PC-3 (cell line): ENCODE measurements at regions not wholly inside any gene's neighbourhood (a gene's known extent, or its start where the extent isn't known, plus 50 kb on each side); places are given as distances from the start of the nearest gene placed in this dataset.

Source experiments
- ATAC-seq: fragments of 200-7000 bp; cut with Tn5 transposase; 2 replicates; pipeline ENCODE4 v1.9.1; 2020; ENCODE audit warnings: mild to moderate bottlenecking, moderate library complexity
- BruUV-seq: library from RNA; stranded (reverse); fragments of 400-500 nt; replicated peaks from 2 replicates; lab custom pipeline; 2021; lab: Mats Ljungman, UMichigan
- CTCF ChIA-PET: fragments of 300-600 bp; sonication (Branson Sonifier 250); formaldehyde crosslinking; loops from one replicate; lab custom pipeline; 2022; ENCODE audit warnings: antibody characterized with exemption; lab: Charles Lee
- POLR2A ChIA-PET: fragments of 300-600 bp; sonication (Branson Sonifier 250); formaldehyde crosslinking; loops from one replicate; lab custom pipeline; 2022; ENCODE audit warnings: antibody characterized with exemption; ENCODE audit not compliant: unreplicated experiment; lab: Charles Lee
- DNase-seq: peaks from one replicate; pipeline ENCODE4 v3.0.0-alpha.2; 2015
- H2AFZ ChIP-seq: fragments of 300-600 bp; sonication (generic); 2 replicates; pipeline ENCODE4 v1.6.0; 2016; ENCODE audit warnings: antibody characterized with exemption, low read length
- H3F3A ChIP-seq: fragments of 300-600 bp; sonication (generic); one replicate; pipeline ENCODE4 v1.6.0; 2017; ENCODE audit warnings: antibody characterized with exemption, low read length, control low read depth, mild to moderate bottlenecking; ENCODE audit not compliant: unreplicated experiment
- H3K27ac ChIP-seq: fragments of 300-600 bp; sonication (generic); 2 replicates; pipeline ENCODE4 v1.5.1; 2016; ENCODE audit warnings: mild to moderate bottlenecking, low read length
- H3K27me3 ChIP-seq: fragments of 300-600 bp; sonication (generic); 2 replicates; pipeline ENCODE4 v1.6.1; 2016; ENCODE audit warnings: low read length, mixed read lengths
- H3K36me3 ChIP-seq: fragments of 300-600 bp; sonication (generic); 2 replicates; pipeline ENCODE4 v1.6.1; 2016; ENCODE audit warnings: low read depth, mixed run types, low read length, mixed read lengths
- H3K4me1 ChIP-seq: fragments of 300-600 bp; sonication (generic); 2 replicates; pipeline ENCODE4 v1.5.1; 2016; ENCODE audit warnings: low read length; ENCODE audit not compliant: insufficient read depth
- H3K4me2 ChIP-seq: fragments of 300-600 bp; sonication (generic); 2 replicates; pipeline ENCODE4 v1.6.0; 2016; ENCODE audit warnings: low read length
- H3K4me3 ChIP-seq: fragments of 300-600 bp; sonication (generic); 2 replicates; pipeline ENCODE4 v1.5.1; 2016; ENCODE audit warnings: mild to moderate bottlenecking, low read length, mixed read lengths
- H3K79me2 ChIP-seq: fragments of 300-600 bp; sonication (generic); 2 replicates; pipeline ENCODE4 v1.6.1; 2017; ENCODE audit warnings: low read length, mixed read lengths
- H3K9ac ChIP-seq: fragments of 300-600 bp; sonication (generic); 2 replicates; pipeline ENCODE4 v1.6.0; 2016; ENCODE audit warnings: mild to moderate bottlenecking, low read length
- H3K9me2 ChIP-seq: fragments of 300-600 bp; sonication (generic); replicated peaks from 2 replicates; pipeline ENCODE4 v1.6.1; 2016; ENCODE audit warnings: mixed run types, low read length, mixed read lengths
- H3K9me3 ChIP-seq: fragments of 300-600 bp; sonication (generic); 2 replicates; pipeline ENCODE4 v1.6.1; 2016; ENCODE audit warnings: low read length, mixed read lengths
- H4K20me1 ChIP-seq: fragments of 300-600 bp; sonication (generic); 2 replicates; pipeline ENCODE4 v1.6.1; 2016; ENCODE audit warnings: low read length, mixed read lengths
- EZH2 ChIP-seq: fragments of 300-600 bp; sonication (generic); IDR thresholded peaks from one replicate; pipeline ENCODE4 v1.6.1; 2017; ENCODE audit warnings: antibody characterized with exemption, mild to moderate bottlenecking, low read length; ENCODE audit not compliant: unreplicated experiment
- EZH2phosphoT487 ChIP-seq: fragments of 300-600 bp; sonication (generic); IDR thresholded peaks from 2 replicates; pipeline ENCODE4 v1.6.1; 2018; ENCODE audit warnings: mild to moderate bottlenecking, antibody characterized with exemption, low read length, borderline replicate concordance
- intact Hi-C: fragments of 100-400 bp; cut with micrococcal nuclease; formaldehyde crosslinking; loops from 2 replicates; pipeline ENCODE4 v1.9.0; 2023
- TF ChIP-seq, protein P1 (sequence below): fragments of 300-600 bp; sonication (generic); conservative IDR thresholded peaks from 2 replicates; pipeline ENCODE4 v1.5.1; 2017; ENCODE audit warnings: antibody characterized with exemption, low read depth, mild to moderate bottlenecking, low read length

DNA sequence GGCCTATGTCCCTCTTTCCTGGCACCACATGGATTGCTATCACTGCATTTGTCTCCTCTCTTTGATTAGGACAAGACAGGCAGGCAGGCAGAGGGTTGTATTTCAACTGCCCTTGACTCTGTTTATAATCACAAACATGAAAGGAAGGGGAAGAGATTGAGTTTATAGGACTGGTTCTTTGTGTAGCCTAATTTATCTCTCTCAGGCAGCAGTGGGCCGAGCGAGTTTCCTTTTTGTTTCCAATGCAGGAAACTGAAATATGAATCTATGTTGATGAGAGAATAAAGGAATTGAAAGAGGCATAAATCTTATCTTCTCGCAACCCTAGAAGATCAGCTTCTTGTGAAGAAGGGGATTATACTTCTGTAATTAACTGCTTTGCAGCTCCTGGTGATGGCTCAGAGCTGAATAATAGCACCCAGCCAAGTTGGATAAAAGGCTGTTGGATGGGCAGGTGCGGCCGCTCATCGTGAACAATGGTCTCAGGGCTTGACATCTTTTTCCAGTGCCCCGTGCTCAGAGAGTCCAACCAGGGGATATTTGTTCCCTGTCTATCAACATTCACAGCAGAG, 80.6 kb upstream of the SYT13 start:
- CTCF ChIA-PET, result no interaction called here

DNA sequence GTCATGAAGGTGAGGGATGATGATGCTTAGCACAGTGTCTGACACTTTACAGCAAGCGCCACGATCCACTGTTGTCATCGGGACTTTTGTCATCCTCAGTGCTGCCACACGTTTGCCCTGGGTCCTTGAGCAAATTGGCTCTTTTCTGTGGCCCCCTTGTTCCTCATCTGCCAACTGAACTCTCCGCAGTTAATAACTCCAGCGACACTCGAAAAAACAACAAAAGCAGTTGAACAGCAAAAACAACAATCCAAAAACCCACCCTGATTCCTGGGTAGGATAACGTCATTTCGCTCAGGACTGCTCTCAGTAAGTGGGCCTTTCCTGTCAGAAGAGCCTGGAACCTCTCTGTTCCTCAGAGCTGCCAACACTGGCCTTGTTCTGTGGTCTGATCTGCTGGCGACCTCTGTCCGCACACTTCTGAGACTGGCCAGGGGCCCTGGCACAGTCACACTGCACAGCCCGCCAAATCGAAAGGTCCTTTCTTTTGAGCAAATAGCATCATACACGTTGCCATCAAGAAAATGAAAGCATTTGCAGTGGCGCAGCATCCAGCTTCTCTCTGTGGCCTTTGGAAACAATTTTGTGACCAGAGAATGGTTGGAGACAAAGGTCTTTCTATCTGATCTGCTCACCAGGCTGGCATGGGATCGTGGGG, 79.9 kb upstream of the SYT13 start:
- Histone ChIP-seq H3K4me3 (no peak overlapping the region), H3K79me2 (no peaks in the 10 kb centered on the region), H3K27me3 (peaks cover 85% of the 10 kb centered on the region), H3K4me1 (no peaks in the 10 kb centered on the region), H3K27ac (no peak overlapping the region), H4K20me1 (no peaks in the 10 kb centered on the region), H3F3A (no peaks in the 10 kb centered on the region), H3K9me2 (no peaks in the 10 kb centered on the region), H2AFZ (no peak overlapping the region), H3K4me2 (no peak overlapping the region), H3K9me3 (no peaks in the 10 kb centered on the region), H3K9ac (no peak overlapping the region), H3K36me3 (no peaks in the 10 kb centered on the region)
- ATAC-seq, result no peak
- DNase-seq, result no peak
- intact Hi-C loops, result no loop called here
- BruUV-seq, result no TSS peak
- TF ChIP-seq EZH2, result no peak
- TF ChIP-seq, protein P1, sequence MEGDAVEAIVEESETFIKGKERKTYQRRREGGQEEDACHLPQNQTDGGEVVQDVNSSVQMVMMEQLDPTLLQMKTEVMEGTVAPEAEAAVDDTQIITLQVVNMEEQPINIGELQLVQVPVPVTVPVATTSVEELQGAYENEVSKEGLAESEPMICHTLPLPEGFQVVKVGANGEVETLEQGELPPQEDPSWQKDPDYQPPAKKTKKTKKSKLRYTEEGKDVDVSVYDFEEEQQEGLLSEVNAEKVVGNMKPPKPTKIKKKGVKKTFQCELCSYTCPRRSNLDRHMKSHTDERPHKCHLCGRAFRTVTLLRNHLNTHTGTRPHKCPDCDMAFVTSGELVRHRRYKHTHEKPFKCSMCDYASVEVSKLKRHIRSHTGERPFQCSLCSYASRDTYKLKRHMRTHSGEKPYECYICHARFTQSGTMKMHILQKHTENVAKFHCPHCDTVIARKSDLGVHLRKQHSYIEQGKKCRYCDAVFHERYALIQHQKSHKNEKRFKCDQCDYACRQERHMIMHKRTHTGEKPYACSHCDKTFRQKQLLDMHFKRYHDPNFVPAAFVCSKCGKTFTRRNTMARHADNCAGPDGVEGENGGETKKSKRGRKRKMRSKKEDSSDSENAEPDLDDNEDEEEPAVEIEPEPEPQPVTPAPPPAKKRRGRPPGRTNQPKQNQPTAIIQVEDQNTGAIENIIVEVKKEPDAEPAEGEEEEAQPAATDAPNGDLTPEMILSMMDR, result no peak
- TF ChIP-seq EZH2phosphoT487, result no peak
- ChIA-PET CTCF (no interaction called here), POLR2A (no interaction called here)

More for the DNA sequence above, 80.6 kb upstream of the SYT13 start:
- Histone ChIP-seq H3K27ac (no peak overlapping the region), H3K9ac (no peak overlapping the region), H3K9me3 (no peaks in the 10 kb centered on the region), H3K4me3 (no peak overlapping the region), H3K27me3 (peaks cover 79% of the 10 kb centered on the region), H2AFZ (no peak overlapping the region), H3K36me3 (no peaks in the 10 kb centered on the region), H3K4me1 (no peaks in the 10 kb centered on the region), H3K9me2 (no peaks in the 10 kb centered on the region), H3F3A (no peaks in the 10 kb centered on the region), H4K20me1 (no peaks in the 10 kb centered on the region), H3K79me2 (no peaks in the 10 kb centered on the region), H3K4me2 (no peak overlapping the region)
- intact Hi-C loops, result no loop called here
- DNase-seq, result no peak
- BruUV-seq, result no TSS peak
- TF ChIP-seq EZH2phosphoT487 (no peak), EZH2 (no peak)
- TF ChIP-seq, protein P1, result no peak
- no peak for ATAC-seq
- POLR2A ChIA-PET, result no interaction called here

GRCh38 chr11:45362636-45363035, 76.5 kb upstream of the SYT13 start:
- no peak overlapping the region for H3K27ac ChIP-seq
- H3K9ac ChIP-seq, result no peak overlapping the region

More at GRCh38 chr11:45362636-45363035, 76.5 kb upstream of the SYT13 start:
- DNase-seq, result no peak
- Histone ChIP-seq H3F3A (no peaks in the 10 kb centered on the region), H3K4me1 (no peaks in the 10 kb centered on the region), H2AFZ (no peak overlapping the region), H3K79me2 (no peaks in the 10 kb centered on the region), H3K9me3 (no peaks in the 10 kb centered on the region), H3K27me3 (peaks cover 86% of the 10 kb centered on the region), H4K20me1 (no peaks in the 10 kb centered on the region), H3K4me2 (no peak overlapping the region), H3K36me3 (no peaks in the 10 kb centered on the region), H3K9me2 (no peaks in the 10 kb centered on the region), H3K4me3 (no peak overlapping the region)
- ChIA-PET CTCF (no interaction called here), POLR2A (no interaction called here)
- intact Hi-C loops, result no loop called here
- ATAC-seq, result no peak
- TF ChIP-seq EZH2, result no peak
- TF ChIP-seq, protein P1, result no peak
- TF ChIP-seq EZH2phosphoT487, result no peak
- no TSS peak for BruUV-seq
